AG09309 (cell line): ENCODE measurements at regions not wholly inside any gene's neighbourhood (a gene's known extent, or its start where the extent isn't known, plus 50 kb on each side); places are given as distances from the start of the nearest gene placed in this dataset.

Experiments used
- DNase-seq: peaks from one replicate; pipeline ENCODE4 v3.0.0-alpha.2; 2010; ENCODE audit warnings: low read depth
- H3K4me3 ChIP-seq: 2 replicates; pipeline ENCODE4 v1.5.1; 2011; ENCODE audit warnings: mild to moderate bottlenecking, low read depth, low read length, moderate library complexity; ENCODE audit not compliant: control insufficient read depth
- TF ChIP-seq, protein P1 (sequence below): IDR thresholded peaks from 2 replicates; pipeline ENCODE4 v1.5.1; 2011; ENCODE audit warnings: mild to moderate bottlenecking, low read depth, low read length, inconsistent platforms; ENCODE audit not compliant: insufficient read depth, control insufficient read depth; ENCODE audit errors: missing control alignments

DNA sequence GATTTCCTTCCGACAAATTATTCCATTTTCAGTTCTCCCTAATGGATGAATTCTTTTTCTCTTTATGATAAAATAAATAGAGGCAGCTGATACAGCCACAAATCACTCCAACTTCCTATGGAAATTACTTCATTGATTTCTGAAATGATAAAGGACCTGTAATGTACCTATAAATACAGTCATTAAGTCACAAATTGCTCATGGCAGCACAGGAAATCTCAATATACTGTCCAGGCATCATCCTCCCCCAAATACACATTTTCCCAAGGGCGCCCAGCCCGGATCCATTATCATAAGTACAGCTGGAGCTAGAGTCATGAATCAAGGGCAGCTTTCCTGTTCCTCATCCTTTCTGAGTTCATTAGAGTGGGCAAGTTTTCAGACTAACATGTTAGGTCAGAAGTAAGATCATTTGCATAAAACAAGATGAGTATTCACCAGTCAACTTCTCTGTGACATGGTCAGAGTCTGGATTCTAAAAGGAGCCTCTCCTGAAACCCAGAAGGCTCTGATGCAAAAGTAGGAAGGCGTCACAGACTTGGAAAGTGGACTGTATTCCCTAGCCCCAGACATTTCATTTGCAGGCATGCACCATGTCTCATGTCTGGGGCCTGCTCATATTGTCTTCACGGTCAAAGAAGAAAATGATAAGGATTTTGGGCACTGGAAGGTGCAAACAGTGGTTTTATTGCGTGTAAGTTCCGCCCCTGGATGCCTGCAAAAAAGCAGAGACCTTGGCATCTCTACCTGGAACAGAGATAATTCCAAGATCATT lies 383.2 kb downstream of the PLK2 start:
- TF ChIP-seq, protein P1, sequence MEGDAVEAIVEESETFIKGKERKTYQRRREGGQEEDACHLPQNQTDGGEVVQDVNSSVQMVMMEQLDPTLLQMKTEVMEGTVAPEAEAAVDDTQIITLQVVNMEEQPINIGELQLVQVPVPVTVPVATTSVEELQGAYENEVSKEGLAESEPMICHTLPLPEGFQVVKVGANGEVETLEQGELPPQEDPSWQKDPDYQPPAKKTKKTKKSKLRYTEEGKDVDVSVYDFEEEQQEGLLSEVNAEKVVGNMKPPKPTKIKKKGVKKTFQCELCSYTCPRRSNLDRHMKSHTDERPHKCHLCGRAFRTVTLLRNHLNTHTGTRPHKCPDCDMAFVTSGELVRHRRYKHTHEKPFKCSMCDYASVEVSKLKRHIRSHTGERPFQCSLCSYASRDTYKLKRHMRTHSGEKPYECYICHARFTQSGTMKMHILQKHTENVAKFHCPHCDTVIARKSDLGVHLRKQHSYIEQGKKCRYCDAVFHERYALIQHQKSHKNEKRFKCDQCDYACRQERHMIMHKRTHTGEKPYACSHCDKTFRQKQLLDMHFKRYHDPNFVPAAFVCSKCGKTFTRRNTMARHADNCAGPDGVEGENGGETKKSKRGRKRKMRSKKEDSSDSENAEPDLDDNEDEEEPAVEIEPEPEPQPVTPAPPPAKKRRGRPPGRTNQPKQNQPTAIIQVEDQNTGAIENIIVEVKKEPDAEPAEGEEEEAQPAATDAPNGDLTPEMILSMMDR = no peak
- no peak for DNase-seq
- no peak overlapping the region for H3K4me3 ChIP-seq

DNA sequence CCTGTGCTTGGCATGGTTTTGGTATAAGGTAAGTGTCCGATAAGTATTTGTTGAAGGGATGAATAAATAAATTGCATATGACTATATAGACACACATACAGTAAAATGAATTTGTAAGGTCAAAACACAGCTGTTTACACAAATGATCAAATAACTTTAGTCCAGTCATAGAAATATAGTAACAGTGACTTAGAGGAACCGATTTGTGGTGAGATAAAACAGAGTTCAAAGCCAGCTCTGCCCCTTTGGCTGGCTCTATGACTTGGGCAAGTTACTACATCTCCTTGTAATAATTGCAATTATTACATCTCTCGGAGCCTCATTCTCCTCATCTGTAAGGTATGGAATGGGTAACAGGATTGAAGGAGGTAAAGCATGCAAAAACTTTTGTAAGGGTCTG lies 384.0 kb downstream of the PLK2 start:
- TF ChIP-seq, protein P1 = no peak
- DNase-seq = no peak
- H3K4me3 ChIP-seq = no peak overlapping the region

DNA sequence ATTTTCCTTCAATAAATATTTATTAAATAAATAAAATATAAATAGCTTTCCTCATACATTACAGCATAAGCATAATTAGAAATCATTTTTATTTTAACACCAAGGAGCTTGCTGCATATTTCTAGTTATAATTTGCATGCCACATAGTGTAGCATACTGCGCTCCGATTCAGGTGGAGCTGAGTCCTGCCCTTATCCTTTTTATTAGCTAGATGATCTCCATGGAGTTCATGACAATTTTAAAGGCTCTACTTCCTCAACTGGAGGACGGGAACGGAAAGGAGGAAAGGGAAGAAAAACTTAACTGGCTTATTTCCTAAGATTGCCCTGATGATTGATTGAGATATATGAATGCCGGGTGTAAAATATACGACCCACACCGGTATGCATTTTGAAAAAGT lies 385.2 kb downstream of the PLK2 start:
- H3K4me3 ChIP-seq = no peak overlapping the region
- TF ChIP-seq, protein P1 = no peak
- no peak for DNase-seq

DNA sequence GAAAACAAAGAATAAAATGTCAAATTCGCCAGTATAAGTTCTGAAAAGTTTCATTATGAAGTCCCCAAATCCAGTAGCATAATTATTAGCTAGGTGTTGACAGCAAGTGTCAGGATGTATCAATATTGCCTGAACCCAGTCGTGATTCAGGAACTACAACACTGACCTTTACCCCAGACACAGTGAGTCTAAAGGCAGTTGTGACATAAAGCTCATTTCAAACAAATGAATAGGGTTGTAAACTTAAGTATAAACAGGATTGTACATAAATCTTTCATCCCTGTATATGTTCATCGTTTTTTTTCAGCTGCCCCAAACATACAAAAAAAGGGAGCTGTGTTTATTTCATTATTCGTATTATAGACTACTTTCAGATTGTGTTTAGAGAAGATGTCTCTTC lies 385.7 kb downstream of the PLK2 start:
- TF ChIP-seq, protein P1 = no peak
- no peak for DNase-seq
- no peak overlapping the region for H3K4me3 ChIP-seq

DNA sequence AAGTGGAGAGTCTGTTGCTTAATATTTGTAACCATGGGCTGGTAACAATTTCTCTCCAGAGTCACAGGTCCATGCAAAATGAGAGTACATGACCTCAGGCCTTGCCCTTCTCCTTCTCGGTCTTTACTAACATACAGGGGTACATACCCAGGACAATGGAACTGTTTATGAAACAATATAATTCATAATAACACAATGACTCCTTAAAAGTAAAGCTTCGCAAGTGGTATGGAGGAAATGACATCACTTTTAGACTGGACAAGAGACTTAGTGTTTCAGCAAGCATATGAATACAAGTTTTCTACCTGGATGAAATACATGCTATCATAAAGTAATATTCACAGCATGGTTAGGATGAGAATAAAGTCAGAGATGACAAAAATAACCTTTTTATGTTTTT lies 386.6 kb downstream of the PLK2 start:
- DNase-seq = no peak
- TF ChIP-seq, protein P1 = no peak
- H3K4me3 ChIP-seq = no peak overlapping the region

DNA sequence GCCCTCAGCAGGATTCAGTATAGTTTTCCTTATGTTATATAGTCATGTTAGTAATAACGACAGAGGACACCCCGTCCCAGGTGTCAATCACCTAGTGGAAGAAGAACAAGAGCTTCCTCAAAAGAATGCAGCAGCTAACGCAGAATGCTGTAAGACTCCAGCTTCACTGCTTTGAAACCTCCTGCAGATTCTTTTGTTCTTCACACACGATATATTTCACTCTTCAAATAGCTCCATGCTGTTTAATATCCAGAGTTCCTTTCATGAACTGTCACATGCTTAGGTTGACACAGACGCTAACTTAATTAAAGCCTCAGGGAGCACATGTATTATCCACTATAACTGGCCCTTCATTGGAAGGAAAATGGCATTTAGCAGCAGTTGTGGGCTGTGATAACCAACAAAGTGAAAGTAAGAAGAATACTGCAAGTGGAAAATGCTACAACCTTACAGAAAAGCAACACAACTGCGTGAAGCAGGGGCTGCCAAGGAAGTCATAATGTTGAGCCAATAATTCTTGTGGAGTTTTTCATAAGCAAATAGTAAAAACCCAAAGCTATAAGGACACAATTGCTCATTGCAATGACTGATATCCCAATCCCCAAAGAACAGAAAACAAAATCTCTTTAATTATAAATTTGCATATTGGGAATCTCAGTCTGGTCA lies 387.5 kb downstream of the PLK2 start:
- TF ChIP-seq, protein P1 = no peak
- DNase-seq = no peak
- no peak overlapping the region for H3K4me3 ChIP-seq
